ENCODE measurements at regions not wholly inside any gene's neighbourhood (a gene's known extent, or its start where the extent isn't known, plus 50 kb on each side); places are given as distances from the start of the nearest gene placed in this dataset.

GRCh38 chr5:110150199-110150598 is 460.5 kb downstream of the MAN2A1 start:
- TF ChIP-seq, protein P1, sequence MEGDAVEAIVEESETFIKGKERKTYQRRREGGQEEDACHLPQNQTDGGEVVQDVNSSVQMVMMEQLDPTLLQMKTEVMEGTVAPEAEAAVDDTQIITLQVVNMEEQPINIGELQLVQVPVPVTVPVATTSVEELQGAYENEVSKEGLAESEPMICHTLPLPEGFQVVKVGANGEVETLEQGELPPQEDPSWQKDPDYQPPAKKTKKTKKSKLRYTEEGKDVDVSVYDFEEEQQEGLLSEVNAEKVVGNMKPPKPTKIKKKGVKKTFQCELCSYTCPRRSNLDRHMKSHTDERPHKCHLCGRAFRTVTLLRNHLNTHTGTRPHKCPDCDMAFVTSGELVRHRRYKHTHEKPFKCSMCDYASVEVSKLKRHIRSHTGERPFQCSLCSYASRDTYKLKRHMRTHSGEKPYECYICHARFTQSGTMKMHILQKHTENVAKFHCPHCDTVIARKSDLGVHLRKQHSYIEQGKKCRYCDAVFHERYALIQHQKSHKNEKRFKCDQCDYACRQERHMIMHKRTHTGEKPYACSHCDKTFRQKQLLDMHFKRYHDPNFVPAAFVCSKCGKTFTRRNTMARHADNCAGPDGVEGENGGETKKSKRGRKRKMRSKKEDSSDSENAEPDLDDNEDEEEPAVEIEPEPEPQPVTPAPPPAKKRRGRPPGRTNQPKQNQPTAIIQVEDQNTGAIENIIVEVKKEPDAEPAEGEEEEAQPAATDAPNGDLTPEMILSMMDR (IDR thresholded peaks at IDR 0.05; ENCODE audit: low read depth, low read length, missing control alignments), result no peak
- DNase-seq (ENCODE audit: low read depth), result peak; percentile 65
- in situ Hi-C loops (cut with HindIII; ENCODE audit: low sequenced_read_pairs), result no loop called here
- no peak overlapping the region for H3K4me3 ChIP-seq (ENCODE audit: low read depth, low read length)

DNA sequence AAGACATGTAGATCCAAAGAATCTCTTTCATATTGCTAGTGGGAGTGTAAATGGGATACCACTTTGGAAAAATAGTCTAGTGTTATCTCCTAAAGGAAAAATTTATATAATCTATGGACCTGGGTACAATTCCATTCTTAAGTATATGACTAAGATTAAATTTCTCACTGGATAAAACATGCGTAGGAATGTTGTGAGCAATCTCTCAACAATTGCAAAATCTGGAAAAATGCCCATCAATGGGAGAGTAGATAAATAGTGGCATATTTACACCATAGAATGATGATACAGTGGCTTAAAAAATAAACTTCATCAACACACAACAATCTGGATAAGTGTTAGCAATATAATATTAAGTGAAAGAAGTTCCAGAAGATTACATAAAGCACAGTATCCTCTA is 469.5 kb downstream of the MAN2A1 start:
- TF ChIP-seq, protein P1 (IDR thresholded peaks at IDR 0.05; ENCODE audit: low read depth, low read length, missing control alignments), result no peak
- peak; percentile 44 for DNase-seq (ENCODE audit: low read depth)
- in situ Hi-C loops (cut with HindIII; ENCODE audit: low sequenced_read_pairs), result no loop called here

GRCh38 chr5:110161162-110161561 is 471.4 kb downstream of the MAN2A1 start:
- no peak for DNase-seq (ENCODE audit: low read depth)
- no peak overlapping the region for H3K4me3 ChIP-seq (ENCODE audit: low read depth, low read length)
- in situ Hi-C loops (cut with HindIII; ENCODE audit: low sequenced_read_pairs), result no loop called here
- TF ChIP-seq, protein P1 (IDR thresholded peaks at IDR 0.05; ENCODE audit: low read depth, low read length, missing control alignments), result no peak

More for the DNA sequence above, 469.5 kb downstream of the MAN2A1 start:
- no peak overlapping the region for H3K4me3 ChIP-seq (ENCODE audit: low read depth, low read length)

- TF ChIP-seq, protein P1 (IDR thresholded peaks at IDR 0.05; ENCODE audit: low read depth, low read length, missing control alignments), result no peak
- no peak for DNase-seq (ENCODE audit: low read depth)
- no peak overlapping the region for H3K4me3 ChIP-seq (ENCODE audit: low read depth, low read length)
- in situ Hi-C loops (cut with HindIII; ENCODE audit: low sequenced_read_pairs), result no loop called here
These were observed 475.6 kb downstream of the MAN2A1 start for GRCh38 chr5:110165366-110165765.

DNA sequence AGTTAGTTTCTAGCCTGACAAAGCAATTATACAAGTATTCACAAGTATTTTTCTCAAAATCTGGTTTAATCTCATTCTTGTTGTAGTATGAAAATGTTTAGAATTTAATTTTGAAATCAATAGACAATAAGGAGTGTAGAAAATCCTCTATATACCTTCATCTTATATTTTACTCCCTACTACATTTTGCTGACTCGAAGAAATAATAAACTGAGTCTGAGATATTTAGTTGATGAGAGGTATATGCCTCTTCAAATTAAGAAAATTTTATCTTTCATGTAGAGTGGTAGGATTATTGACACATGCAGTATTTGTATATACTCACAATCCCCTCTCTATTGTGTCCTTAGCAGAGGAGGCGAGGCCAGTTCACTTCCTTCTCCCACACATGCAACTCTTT is 477.7 kb downstream of the MAN2A1 start:
- no peak for DNase-seq (ENCODE audit: low read depth)
- TF ChIP-seq, protein P1 (IDR thresholded peaks at IDR 0.05; ENCODE audit: low read depth, low read length, missing control alignments), result no peak
- H3K4me3 ChIP-seq (ENCODE audit: low read depth, low read length), result no peak overlapping the region
- in situ Hi-C loops (cut with HindIII; ENCODE audit: low sequenced_read_pairs), result no loop called here

DNA sequence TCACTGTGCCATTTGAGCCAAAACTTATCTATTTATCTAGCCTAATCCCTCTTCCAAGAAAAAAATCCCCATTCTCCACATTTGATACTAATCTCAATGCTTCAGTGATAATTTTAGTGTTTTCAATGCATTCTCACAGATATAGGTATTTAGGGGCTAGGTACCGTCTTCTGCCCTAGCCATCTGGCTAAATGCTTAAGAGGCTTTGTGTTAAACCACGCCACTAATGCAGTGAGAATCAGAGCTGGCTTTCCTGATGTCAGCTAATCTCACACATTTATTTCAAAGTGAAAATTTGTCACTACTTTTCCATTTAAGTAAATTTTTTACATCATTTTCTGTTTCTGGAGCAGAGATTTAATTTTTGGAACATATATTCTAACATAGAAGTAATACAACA is 479.7 kb downstream of the MAN2A1 start:
- no peak for DNase-seq (ENCODE audit: low read depth)
- TF ChIP-seq, protein P1 (IDR thresholded peaks at IDR 0.05; ENCODE audit: low read depth, low read length, missing control alignments), result no peak
- H3K4me3 ChIP-seq (ENCODE audit: low read depth, low read length), result no peak overlapping the region
- in situ Hi-C loops (cut with HindIII; ENCODE audit: low sequenced_read_pairs), result no loop called here

DNA sequence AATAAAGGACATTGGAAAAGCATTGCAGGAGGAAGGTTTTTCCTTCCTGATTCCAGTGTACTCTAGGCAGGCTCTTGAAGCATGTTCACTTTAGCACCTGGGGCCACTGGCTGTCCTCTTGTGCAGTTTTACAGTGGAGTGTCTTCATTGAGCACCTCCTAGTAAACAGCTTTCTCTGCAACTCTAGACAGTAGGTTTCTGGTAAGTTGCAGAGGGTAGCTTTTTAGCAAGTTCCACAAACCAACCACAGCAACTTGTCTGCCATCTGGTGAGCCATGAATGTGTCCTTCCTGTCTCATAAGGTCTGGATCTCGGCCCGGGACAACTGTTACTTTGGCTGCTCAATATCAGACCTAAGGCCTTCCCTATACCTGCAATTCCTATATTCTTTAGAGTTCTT is 488.0 kb downstream of the MAN2A1 start:
- in situ Hi-C loops (cut with HindIII; ENCODE audit: low sequenced_read_pairs), result no loop called here
- TF ChIP-seq, protein P1 (IDR thresholded peaks at IDR 0.05; ENCODE audit: low read depth, low read length, missing control alignments), result no peak

More for the DNA sequence above, 488.0 kb downstream of the MAN2A1 start:
- H3K4me3 ChIP-seq (ENCODE audit: low read depth, low read length), result no peak overlapping the region
- no peak for DNase-seq (ENCODE audit: low read depth)

Measured in astrocyte of the cerebellum (primary cell).